ENCODE measurements at regions not wholly inside any gene's neighbourhood (a gene's known extent, or its start where the extent isn't known, plus 50 kb on each side); places are given as distances from the start of the nearest gene placed in this dataset.
"Not testable (repeated sequence)": the region's sequence is repeated elsewhere in the genome, so short reads cannot be mapped to it uniquely, and the experiment has no call there.

- no peak overlapping the region for H4K91ac ChIP-seq (ENCODE audit: insufficient read length, low read depth, low read length)
- no peak overlapping the region for H3K27ac Mint-ChIP-seq
- H3K18ac ChIP-seq (ENCODE audit: insufficient read length, low read depth, low read length): no peak overlapping the region
- H3K27ac ChIP-seq (ENCODE audit: insufficient read length, low read depth, low read length): no peak overlapping the region
- H4K5ac ChIP-seq (ENCODE audit: insufficient read length, low read depth, low read length): no peak overlapping the region
- DNase-seq: no peak
- H2BK15ac ChIP-seq (ENCODE audit: low read depth, low read length): no peak overlapping the region
- H3K79me1 ChIP-seq (ENCODE audit: insufficient read depth, low read depth, low read length, poor library complexity, severe bottlenecking): no peaks in the 10 kb centered on the region
- no peaks in the 10 kb centered on the region for H3K36me3 Mint-ChIP-seq (ENCODE audit: insufficient read depth in 1 of 3, low read depth in 3 of 3)
- no peak for TF ChIP-seq CTCF (conservative IDR thresholded peaks at IDR 0.05)
- no peak overlapping the region for H3K4ac ChIP-seq (ENCODE audit: low read depth, low read length)
- no peak overlapping the region for H2BK120ac ChIP-seq (ENCODE audit: low read depth, low read length, poor library complexity, severe bottlenecking)
- no peak overlapping the region for H4K8ac ChIP-seq (replicated peaks; ENCODE audit: insufficient read length, low read depth, low read length)
- H3K14ac ChIP-seq (ENCODE audit: insufficient read depth, low read length): no peak overlapping the region
- H2BK5ac ChIP-seq (ENCODE audit: insufficient read length, low read length): no peak overlapping the region
- no peak overlapping the region for H3K4me3 Mint-ChIP-seq
- H3K27me3 Mint-ChIP-seq (ENCODE audit: low read depth): no peaks in the 10 kb centered on the region
- H2AK5ac ChIP-seq (ENCODE audit: insufficient read length, low read length): no peak overlapping the region
- H3K9ac ChIP-seq (ENCODE audit: extremely low read depth, insufficient read length, low read length): no peak overlapping the region
- H3K9me3 Mint-ChIP-seq: no peaks in the 10 kb centered on the region
- H4K20me1 ChIP-seq (ENCODE audit: control insufficient read depth, insufficient read depth, insufficient read length): no peaks in the 10 kb centered on the region
- H3K4me1 ChIP-seq (ENCODE audit: insufficient read depth, low read length): no peaks in the 10 kb centered on the region
- peaks cover 2 to 5% of the 10 kb centered on the region in 2 experiments for H3K4me1 Mint-ChIP-seq
- no peaks in the 10 kb centered on the region for H3K27me3 ChIP-seq (ENCODE audit: insufficient read depth, low read length)
- no peak overlapping the region for H3K56ac ChIP-seq (ENCODE audit: insufficient read length, low read depth, low read length)
- no peak overlapping the region for H3T11ph ChIP-seq (ENCODE audit: low read length)
- H3K23ac ChIP-seq (ENCODE audit: insufficient read length, low read depth, low read length): no peak overlapping the region
- no peak overlapping the region for H2AFZ ChIP-seq (ENCODE audit: low read length)
- no peaks in the 10 kb centered on the region for H3K79me2 ChIP-seq (ENCODE audit: insufficient read depth, low read length)
- H3K9me3 ChIP-seq (ENCODE audit: control insufficient read depth, low read depth, low read length): no peaks in the 10 kb centered on the region
- H2BK12ac ChIP-seq (ENCODE audit: insufficient read length, low read depth, low read length): no peak overlapping the region
- H2BK20ac ChIP-seq (ENCODE audit: low read depth, low read length, poor library complexity, severe bottlenecking): no peak overlapping the region
- no peaks in the 10 kb centered on the region for H3K23me2 ChIP-seq (ENCODE audit: insufficient read length, low read depth, low read length, poor library complexity, severe bottlenecking)
- H3K4me2 ChIP-seq (ENCODE audit: insufficient read depth, insufficient read length, low read length): no peak overlapping the region
Measured at GRCh38 chr1:105467549-105467948, 1588.9 kb upstream of the PRMT6 start.

- not testable (repeated sequence) for H3K9ac ChIP-seq (ENCODE audit: extremely low read depth, insufficient read length, low read length); H4K5ac ChIP-seq (ENCODE audit: insufficient read length, low read depth, low read length); H2BK15ac ChIP-seq (ENCODE audit: low read depth, low read length); H2BK5ac ChIP-seq (ENCODE audit: insufficient read length, low read length); H4K91ac ChIP-seq (ENCODE audit: insufficient read length, low read depth, low read length); H3K4me3 Mint-ChIP-seq; H3T11ph ChIP-seq (ENCODE audit: low read length); H3K4me1 Mint-ChIP-seq; H4K20me1 ChIP-seq (ENCODE audit: control insufficient read depth, insufficient read depth, insufficient read length); H2BK20ac ChIP-seq (ENCODE audit: low read depth, low read length, poor library complexity, severe bottlenecking); H3K36me3 Mint-ChIP-seq (ENCODE audit: insufficient read depth in 1 of 3, low read depth in 3 of 3); H3K79me2 ChIP-seq (ENCODE audit: insufficient read depth, low read length); H3K9me3 Mint-ChIP-seq; H3K23ac ChIP-seq (ENCODE audit: insufficient read length, low read depth, low read length); H3K79me1 ChIP-seq (ENCODE audit: insufficient read depth, low read depth, low read length, poor library complexity, severe bottlenecking); H3K4ac ChIP-seq (ENCODE audit: low read depth, low read length); H2BK12ac ChIP-seq (ENCODE audit: insufficient read length, low read depth, low read length); H3K23me2 ChIP-seq (ENCODE audit: insufficient read length, low read depth, low read length, poor library complexity, severe bottlenecking); H3K27me3 ChIP-seq (ENCODE audit: insufficient read depth, low read length); H3K27ac ChIP-seq (ENCODE audit: insufficient read length, low read depth, low read length); H3K9me3 ChIP-seq (ENCODE audit: control insufficient read depth, low read depth, low read length); H3K14ac ChIP-seq (ENCODE audit: insufficient read depth, low read length); DNase-seq; H3K4me1 ChIP-seq (ENCODE audit: insufficient read depth, low read length); H2AK5ac ChIP-seq (ENCODE audit: insufficient read length, low read length); H3K56ac ChIP-seq (ENCODE audit: insufficient read length, low read depth, low read length); H3K18ac ChIP-seq (ENCODE audit: insufficient read length, low read depth, low read length); H3K27ac Mint-ChIP-seq; H3K4me2 ChIP-seq (ENCODE audit: insufficient read depth, insufficient read length, low read length); H3K27me3 Mint-ChIP-seq (ENCODE audit: low read depth); H2AFZ ChIP-seq (ENCODE audit: low read length); H4K8ac ChIP-seq (replicated peaks; ENCODE audit: insufficient read length, low read depth, low read length); H2BK120ac ChIP-seq (ENCODE audit: low read depth, low read length, poor library complexity, severe bottlenecking)
- no CpG with 5 or more reads among the region's 7 CpGs for WGBS (ENCODE audit: extremely low coverage, insufficient read length, low lambda C conversion rate)
Measured at GRCh38 chr1:105470541-105470940, 1585.9 kb upstream of the PRMT6 start.

Data from H9 (cell line).